GM12872 (cell line): ENCODE measurements at regions not wholly inside any gene's neighbourhood (a gene's known extent, or its start where the extent isn't known, plus 50 kb on each side); places are given as distances from the start of the nearest gene placed in this dataset.

Experiments
- TF ChIP-seq, protein P1 (sequence below): IDR thresholded peaks from 3 replicates; pipeline ENCODE4 v1.5.1; 2011; ENCODE audit warnings: low read depth, mild to moderate bottlenecking, low read length, moderate library complexity; ENCODE audit not compliant: insufficient read depth

DNA sequence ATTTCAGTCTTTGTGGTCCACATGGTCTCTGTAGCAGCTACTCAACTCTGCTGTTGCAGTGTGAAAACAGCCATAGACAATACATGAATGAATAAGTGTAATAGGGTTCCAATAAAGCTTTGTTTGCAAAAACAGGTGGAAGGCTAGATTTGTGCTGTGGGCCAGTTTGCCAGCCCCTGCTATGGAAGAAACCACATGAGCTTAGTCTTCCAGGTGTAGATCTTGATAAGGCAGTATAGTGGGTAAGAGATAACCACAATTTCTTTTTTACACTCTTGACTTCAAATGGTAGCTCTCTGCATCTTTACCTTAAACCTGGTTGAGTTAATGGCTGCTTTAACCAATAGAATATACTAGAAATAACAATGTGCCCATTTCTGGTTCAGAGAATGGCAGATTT is 135.0 kb upstream of the PALS2 start:
- TF ChIP-seq, protein P1, sequence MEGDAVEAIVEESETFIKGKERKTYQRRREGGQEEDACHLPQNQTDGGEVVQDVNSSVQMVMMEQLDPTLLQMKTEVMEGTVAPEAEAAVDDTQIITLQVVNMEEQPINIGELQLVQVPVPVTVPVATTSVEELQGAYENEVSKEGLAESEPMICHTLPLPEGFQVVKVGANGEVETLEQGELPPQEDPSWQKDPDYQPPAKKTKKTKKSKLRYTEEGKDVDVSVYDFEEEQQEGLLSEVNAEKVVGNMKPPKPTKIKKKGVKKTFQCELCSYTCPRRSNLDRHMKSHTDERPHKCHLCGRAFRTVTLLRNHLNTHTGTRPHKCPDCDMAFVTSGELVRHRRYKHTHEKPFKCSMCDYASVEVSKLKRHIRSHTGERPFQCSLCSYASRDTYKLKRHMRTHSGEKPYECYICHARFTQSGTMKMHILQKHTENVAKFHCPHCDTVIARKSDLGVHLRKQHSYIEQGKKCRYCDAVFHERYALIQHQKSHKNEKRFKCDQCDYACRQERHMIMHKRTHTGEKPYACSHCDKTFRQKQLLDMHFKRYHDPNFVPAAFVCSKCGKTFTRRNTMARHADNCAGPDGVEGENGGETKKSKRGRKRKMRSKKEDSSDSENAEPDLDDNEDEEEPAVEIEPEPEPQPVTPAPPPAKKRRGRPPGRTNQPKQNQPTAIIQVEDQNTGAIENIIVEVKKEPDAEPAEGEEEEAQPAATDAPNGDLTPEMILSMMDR: no peak

DNA sequence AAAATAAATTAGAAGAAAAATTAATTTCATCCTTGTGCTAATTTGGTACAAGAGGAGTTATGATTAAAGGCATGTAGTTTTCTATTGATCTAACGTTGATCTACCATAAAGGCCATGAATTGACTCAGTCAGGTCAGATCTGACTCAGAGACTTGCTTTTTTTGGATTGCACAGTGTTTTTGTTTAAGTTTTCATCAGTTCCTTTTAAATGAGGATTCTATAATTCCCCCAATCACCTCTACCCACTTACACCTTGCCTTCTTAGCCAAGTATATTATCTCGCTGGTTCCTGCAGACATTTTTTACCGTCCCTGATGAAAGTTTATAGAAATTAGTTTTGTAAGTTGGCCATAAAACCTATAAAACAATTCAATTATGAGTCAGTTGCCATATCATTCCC is 132.4 kb upstream of the PALS2 start:
- TF ChIP-seq, protein P1: no peak

DNA sequence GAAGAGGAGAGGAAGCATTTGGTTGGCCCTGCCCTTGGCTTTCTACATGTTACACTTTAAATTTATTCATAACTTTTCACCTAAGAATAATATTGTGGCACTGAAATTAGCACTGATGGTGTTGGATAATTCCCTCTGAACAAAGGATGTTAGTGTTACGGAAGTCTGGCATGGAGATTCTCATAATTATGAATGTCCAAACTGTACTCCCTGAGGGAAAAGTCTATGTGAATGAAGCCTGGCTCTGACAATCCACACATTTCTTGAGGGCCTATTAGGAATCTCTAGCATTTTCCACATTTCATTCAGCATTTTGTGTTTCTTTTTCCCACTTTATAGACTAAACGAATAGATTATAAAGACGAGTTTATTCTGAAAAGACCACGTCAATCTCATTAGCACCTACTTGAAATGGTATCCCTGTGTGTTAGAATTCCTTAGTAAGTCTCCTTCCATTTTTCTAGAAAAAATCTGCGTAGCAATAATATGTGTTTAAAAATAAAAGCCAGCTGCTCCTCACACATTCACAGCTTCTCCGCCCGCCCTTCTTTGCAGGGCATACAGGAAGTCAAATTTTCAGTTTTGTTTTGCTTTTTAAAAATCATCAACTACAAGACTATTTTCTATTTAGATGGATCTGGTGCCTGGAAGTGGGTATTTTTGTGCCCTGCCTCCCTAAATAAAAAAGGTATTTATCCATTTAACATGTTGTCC is 131.8 kb upstream of the PALS2 start:
- TF ChIP-seq, protein P1: no peak

DNA sequence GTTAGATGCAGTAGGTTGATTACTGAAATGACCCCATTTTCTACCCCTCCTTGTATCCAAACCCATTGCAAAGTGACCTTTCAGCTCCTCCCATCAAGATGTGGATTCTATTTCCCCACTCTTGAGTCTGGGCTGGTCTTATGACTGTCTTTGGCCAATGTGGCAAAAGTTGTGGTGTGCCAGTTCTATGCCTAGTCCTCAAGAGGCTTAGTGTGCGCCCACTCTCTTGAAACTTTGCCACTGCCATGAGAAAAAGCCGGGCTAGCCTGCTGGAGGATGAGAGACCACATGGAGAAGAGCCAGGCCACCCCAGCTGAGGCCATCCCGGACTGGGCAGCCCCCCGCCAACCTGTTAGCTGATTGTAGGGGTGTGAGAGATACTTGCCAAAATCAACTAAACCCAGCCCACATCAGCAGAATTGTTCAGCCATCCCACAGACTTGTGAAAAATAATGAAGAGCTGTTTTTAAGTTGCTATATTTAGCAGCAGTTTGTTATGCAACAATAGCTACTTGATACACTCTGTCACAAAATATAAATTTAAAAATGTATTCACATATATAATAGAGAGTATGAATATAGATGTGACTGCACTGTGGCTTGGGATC is 131.0 kb upstream of the PALS2 start:
- TF ChIP-seq, protein P1: no peak

DNA sequence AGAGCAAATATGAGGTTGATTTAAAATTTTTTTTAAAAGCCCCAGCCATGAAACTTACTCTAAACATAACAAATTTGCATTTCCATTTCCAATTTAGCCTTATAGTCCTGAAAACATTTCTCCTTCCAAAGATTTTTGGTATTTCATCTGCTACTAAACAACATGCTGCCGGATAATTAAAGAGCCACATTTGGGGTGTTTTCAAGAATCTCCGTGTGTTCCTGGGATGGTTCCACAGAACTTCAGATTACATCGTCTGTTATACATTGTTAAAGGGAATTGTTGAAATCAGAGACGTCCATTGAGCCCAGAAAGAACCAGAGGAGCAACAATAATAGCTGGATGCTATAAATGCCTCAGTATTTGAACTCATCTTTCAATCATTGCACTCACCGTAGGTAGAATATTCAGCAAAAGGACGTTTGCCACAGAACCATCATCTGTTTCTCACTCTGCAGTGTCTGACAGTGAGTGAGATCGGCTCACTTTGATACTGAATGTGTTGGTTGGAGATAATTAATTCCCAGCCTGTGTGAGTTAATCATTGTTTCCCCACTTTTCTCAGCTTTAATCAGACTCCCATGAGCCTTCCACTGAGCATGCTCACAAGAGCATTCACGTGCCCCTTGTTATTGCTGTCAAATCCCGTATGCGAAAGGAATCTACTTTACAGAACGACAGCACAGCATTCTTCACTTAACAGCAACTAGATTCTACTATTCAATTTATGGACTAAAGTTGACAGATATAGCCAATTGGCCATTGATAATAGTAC is 128.4 kb upstream of the PALS2 start:
- TF ChIP-seq, protein P1: no peak

DNA sequence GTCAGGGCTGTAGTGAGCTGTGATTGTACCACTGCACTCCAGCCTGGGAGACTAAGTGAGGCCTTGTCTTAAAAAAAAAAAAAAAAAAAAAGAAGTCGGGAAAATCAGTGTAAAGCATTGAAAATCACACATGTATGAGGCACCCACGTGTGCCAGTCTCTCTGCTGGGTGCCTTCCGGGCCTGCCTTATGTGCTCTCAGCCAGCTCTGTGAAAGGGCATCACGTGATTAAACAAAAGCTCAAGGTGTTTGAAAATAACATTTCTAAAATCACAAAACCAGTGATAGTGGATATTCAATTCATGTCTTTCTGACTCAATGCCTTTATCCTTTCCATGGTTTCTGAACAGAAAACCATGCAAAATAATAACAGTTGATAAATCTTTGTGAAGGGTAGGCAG is 125.2 kb upstream of the PALS2 start:
- TF ChIP-seq, protein P1: no peak

DNA sequence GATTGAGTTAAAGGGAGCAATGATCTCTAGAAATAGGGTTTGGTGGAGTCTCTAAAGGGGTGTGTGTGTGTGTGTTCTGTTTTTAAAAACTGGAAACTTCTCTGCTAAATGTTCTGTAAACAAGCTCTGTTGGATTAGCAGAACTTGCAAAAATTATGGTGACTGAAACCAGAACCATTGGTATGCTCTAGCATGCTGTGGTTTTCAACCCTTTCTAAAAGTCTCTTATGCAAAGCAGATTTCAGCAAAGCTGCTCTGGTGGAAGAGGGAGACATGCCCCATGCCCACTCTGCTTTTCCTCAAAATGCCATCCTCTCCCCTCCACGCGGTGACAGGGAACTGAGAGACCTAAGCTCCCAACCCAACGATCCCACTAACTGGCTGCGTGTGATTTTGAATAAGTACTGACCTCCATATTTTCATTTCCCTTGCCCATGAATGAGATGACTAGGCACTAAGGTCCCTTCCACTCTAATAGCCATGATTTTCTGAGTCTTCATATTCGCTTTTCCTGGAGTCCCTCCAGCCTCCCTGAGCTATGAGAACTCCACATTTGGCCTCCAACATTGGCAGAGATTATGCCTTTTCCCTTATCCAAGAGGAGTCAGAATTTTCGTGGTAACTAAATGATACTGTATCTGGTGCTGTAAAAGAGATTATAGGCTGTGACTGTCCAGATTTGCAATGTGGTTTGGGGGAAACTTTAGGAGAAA is 117.3 kb upstream of the PALS2 start:
- TF ChIP-seq, protein P1: no peak
